ENCODE measurements at regions not wholly inside any gene's neighbourhood (a gene's known extent, or its start where the extent isn't known, plus 50 kb on each side); places are given as distances from the start of the nearest gene placed in this dataset.
"Not testable (repeated sequence)": the region's sequence is repeated elsewhere in the genome, so short reads cannot be mapped to it uniquely, and the experiment has no call there.

- POLR2A ChIA-PET (ENCODE audit: low non-redundant PET) = no interaction called here
- no peak for DNase-seq (ENCODE audit: low spot score)
- Histone ChIP-seq H3K4me3 (ENCODE audit: low read depth, low read length, poor library complexity, severe bottlenecking) (no peak overlapping the region), H3K27me3 (replicated peaks; ENCODE audit: insufficient read depth, low read depth, low read length, poor library complexity) (peaks cover 30% of the 10 kb centered on the region), H3K36me3 (ENCODE audit: insufficient read depth, low read length, poor library complexity, severe bottlenecking) (no peaks in the 10 kb centered on the region), H3K9me3 (ENCODE audit: low read depth, low read length, poor library complexity, severe bottlenecking) (no peaks in the 10 kb centered on the region), H3K27ac (ENCODE audit: low read depth, low read length, poor library complexity, severe bottlenecking) (no peak overlapping the region), H3K4me1 (ENCODE audit: insufficient read depth, low read length, poor library complexity, severe bottlenecking) (no peaks in the 10 kb centered on the region)
- BruUV-seq (replicated peaks) = no TSS peak
- intact Hi-C loops (cut with micrococcal nuclease; ENCODE audit: unreplicated experiment) = no loop called here
- TF ChIP-seq CTCF (conservative IDR thresholded peaks at IDR 0.05; ENCODE audit: low read depth, low read length) = no peak
- no peak for TF ChIP-seq EZH2 (IDR thresholded peaks at IDR 0.05; ENCODE audit: borderline replicate concordance, low read depth, low read length, poor library complexity, severe bottlenecking)
- CTCF ChIA-PET = no interaction called here
Measured at GRCh38 chr10:113488186-113488585, 64.7 kb upstream of the HABP2 start.

- H3K36me3 ChIP-seq (ENCODE audit: insufficient read depth, low read length, poor library complexity, severe bottlenecking); intact Hi-C loops (cut with micrococcal nuclease; ENCODE audit: unreplicated experiment); POLR2A ChIA-PET (ENCODE audit: low non-redundant PET); CTCF ChIA-PET; DNase-seq (ENCODE audit: low spot score); H3K27ac ChIP-seq (ENCODE audit: low read depth, low read length, poor library complexity, severe bottlenecking); H3K4me1 ChIP-seq (ENCODE audit: insufficient read depth, low read length, poor library complexity, severe bottlenecking); H3K9me3 ChIP-seq (ENCODE audit: low read depth, low read length, poor library complexity, severe bottlenecking); H3K4me3 ChIP-seq (ENCODE audit: low read depth, low read length, poor library complexity, severe bottlenecking); BruUV-seq (replicated peaks): not testable (repeated sequence)
- peaks cover 40% of the 10 kb centered on the region for H3K27me3 ChIP-seq (replicated peaks; ENCODE audit: insufficient read depth, low read depth, low read length, poor library complexity)
Measured at GRCh38 chr10:113489522-113489921, 63.3 kb upstream of the HABP2 start.

GRCh38 chr10:113491967-113492565 is 60.8 kb upstream of the HABP2 start:
- CTCF ChIA-PET = no interaction called here
- Histone ChIP-seq H3K27ac (ENCODE audit: low read depth, low read length, poor library complexity, severe bottlenecking) (no peak overlapping the region), H3K36me3 (ENCODE audit: insufficient read depth, low read length, poor library complexity, severe bottlenecking) (no peaks in the 10 kb centered on the region), H3K9me3 (ENCODE audit: low read depth, low read length, poor library complexity, severe bottlenecking) (no peaks in the 10 kb centered on the region), H3K27me3 (replicated peaks; ENCODE audit: insufficient read depth, low read depth, low read length, poor library complexity) (peaks cover 51% of the 10 kb centered on the region), H3K4me1 (ENCODE audit: insufficient read depth, low read length, poor library complexity, severe bottlenecking) (no peaks in the 10 kb centered on the region), H3K4me3 (ENCODE audit: low read depth, low read length, poor library complexity, severe bottlenecking) (no peak overlapping the region)
- DNase-seq (ENCODE audit: low spot score) = no peak
- intact Hi-C loops (cut with micrococcal nuclease; ENCODE audit: unreplicated experiment) = no loop called here
- POLR2A ChIA-PET (ENCODE audit: low non-redundant PET) = no interaction called here
- TF ChIP-seq EZH2 (IDR thresholded peaks at IDR 0.05; ENCODE audit: borderline replicate concordance, low read depth, low read length, poor library complexity, severe bottlenecking) (no peak), CTCF (conservative IDR thresholded peaks at IDR 0.05; ENCODE audit: low read depth, low read length) (no peak)
- BruUV-seq (replicated peaks) = no TSS peak

- CTCF ChIA-PET = no interaction called here
- peaks cover 51% of the 10 kb centered on the region for H3K27me3 ChIP-seq (replicated peaks; ENCODE audit: insufficient read depth, low read depth, low read length, poor library complexity)
- H3K9me3 ChIP-seq (ENCODE audit: low read depth, low read length, poor library complexity, severe bottlenecking) = no peaks in the 10 kb centered on the region
- BruUV-seq (replicated peaks) = no TSS peak
- no peak overlapping the region for H3K4me3 ChIP-seq (ENCODE audit: low read depth, low read length, poor library complexity, severe bottlenecking)
- POLR2A ChIA-PET (ENCODE audit: low non-redundant PET) = no interaction called here
- TF ChIP-seq CTCF (conservative IDR thresholded peaks at IDR 0.05; ENCODE audit: low read depth, low read length) (no peak), EZH2 (IDR thresholded peaks at IDR 0.05; ENCODE audit: borderline replicate concordance, low read depth, low read length, poor library complexity, severe bottlenecking) (no peak)
- no peaks in the 10 kb centered on the region for H3K36me3 ChIP-seq (ENCODE audit: insufficient read depth, low read length, poor library complexity, severe bottlenecking)
- no peak for DNase-seq (ENCODE audit: low spot score)
- H3K27ac ChIP-seq (ENCODE audit: low read depth, low read length, poor library complexity, severe bottlenecking) = no peak overlapping the region
- no peaks in the 10 kb centered on the region for H3K4me1 ChIP-seq (ENCODE audit: insufficient read depth, low read length, poor library complexity, severe bottlenecking)
- intact Hi-C loops (cut with micrococcal nuclease; ENCODE audit: unreplicated experiment) = no loop called here
Measured at GRCh38 chr10:113493195-113493594, 59.7 kb upstream of the HABP2 start.
